Stomach (tissue), 4 donors: ENCODE measurements at regions not wholly inside any gene's neighbourhood (a gene's known extent, or its start where the extent isn't known, plus 50 kb on each side); places are given as distances from the start of the nearest gene placed in this dataset.

Source experiments
- CTCF ChIP-seq, 7 experiments: fragments of 450-650 bp in 4 of 7; fragments of 200-600 bp in 3 of 7; sonication (generic) in 3 of 7; IDR thresholded peaks; one replicate each; pipeline ENCODE4 v1.5.1; 2016 to 2019; ENCODE audit warnings: antibody characterized with exemption in 7 of 7, control low read depth in 2 of 7, mild to moderate bottlenecking in 1 of 7
- POLR2AphosphoS5 ChIP-seq, 3 donors: sonication (generic); formaldehyde crosslinking; IDR thresholded peaks; one replicate each; pipeline ENCODE4 v1.6.1; 2016; ENCODE audit warnings: antibody characterized with exemption in 3 of 3

DNA sequence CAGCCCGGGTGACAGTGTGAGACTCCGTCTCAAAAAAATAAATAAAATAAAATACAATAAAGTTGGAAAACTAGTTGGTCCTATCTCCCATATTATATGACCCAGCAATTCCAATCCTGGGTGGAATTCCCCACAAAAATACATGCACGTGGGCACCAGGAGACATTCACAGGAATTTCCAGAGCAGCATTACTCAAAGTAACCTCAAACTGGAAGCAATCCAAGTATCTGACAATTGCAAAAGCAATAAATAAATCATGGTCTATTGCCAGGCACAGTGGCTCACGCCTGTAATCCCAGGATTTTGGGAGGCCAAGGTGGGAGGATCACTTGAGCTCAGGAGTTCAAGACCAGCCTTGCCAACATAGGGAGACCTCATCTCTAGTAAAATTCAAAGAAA is 101.2 kb upstream of the MAP4K4 start:
- TF ChIP-seq CTCF (IDR thresholded peaks at IDR 0.05) = no peak
- TF ChIP-seq POLR2AphosphoS5 (IDR thresholded peaks at IDR 0.05) = no peak
